Keratinocyte (primary cell): ENCODE measurements at regions not wholly inside any gene's neighbourhood (a gene's known extent, or its start where the extent isn't known, plus 50 kb on each side); places are given as distances from the start of the nearest gene placed in this dataset.
"Not testable (repeated sequence)": the region's sequence is repeated elsewhere in the genome, so short reads cannot be mapped to it uniquely, and the experiment has no call there.

Source experiments
- DNase-seq: peaks from one replicate; pipeline ENCODE4 v3.0.0-alpha.2; 2011; ENCODE audit warnings: low read depth, missing footprints, low spot score
- FAIRE-seq: peaks from 2 replicates; lab custom pipeline; 2011; peaks lifted over from hg19 to GRCh38; lab: Jason Lieb, UNC
- H2AFZ ChIP-seq: 2 replicates; pipeline ENCODE4 v1.6.0; 2012; ENCODE audit warnings: low read length, control low read depth, inconsistent platforms; ENCODE audit not compliant: control insufficient read depth
- H3K27ac ChIP-seq: 2 replicates; pipeline ENCODE4 v1.5.1; 2011; ENCODE audit warnings: low read length; ENCODE audit not compliant: control insufficient read depth, insufficient read depth
- H3K27me3 ChIP-seq: 3 replicates; pipeline ENCODE4 v1.6.0; 2011; ENCODE audit warnings: low read length; ENCODE audit not compliant: control insufficient read depth, insufficient read depth; ENCODE audit errors: extremely low read depth
- H3K36me3 ChIP-seq, 2 experiments: 2 replicates in 1 of 2; 3 replicates in 1 of 2; pipeline ENCODE4 v1.5.1; 2011; ENCODE audit warnings: low read length in 2 of 2, mild to moderate bottlenecking in 1 of 2; ENCODE audit not compliant: control insufficient read depth in 2 of 2, insufficient read depth in 2 of 2; ENCODE audit errors: extremely low read depth in 1 of 2
- H3K4me1 ChIP-seq: 3 replicates; pipeline ENCODE4 v1.5.1; 2011; ENCODE audit warnings: low read length; ENCODE audit not compliant: control insufficient read depth, insufficient read depth; ENCODE audit errors: extremely low read depth
- H3K4me2 ChIP-seq: 3 replicates; pipeline ENCODE4 v1.6.0; 2011; ENCODE audit warnings: low read depth, low read length; ENCODE audit not compliant: control insufficient read depth, insufficient read depth; ENCODE audit errors: extremely low read depth
- H3K4me3 ChIP-seq, 3 experiments: fragments of 200-600 bp in 1 of 3; sonication (generic) in 1 of 3; 2 replicates in 2 of 3; 3 replicates in 1 of 3; pipeline ENCODE4 v1.5.1; 2011 to 2016; ENCODE audit warnings: low read length in 3 of 3, mild to moderate bottlenecking in 3 of 3, control low read depth in 2 of 3, inconsistent platforms in 1 of 3, low read depth in 1 of 3, mixed read lengths in 1 of 3, mixed run types in 1 of 3, moderate library complexity in 1 of 3; ENCODE audit not compliant: control insufficient read depth in 2 of 3, insufficient read depth in 2 of 3; ENCODE audit errors: extremely low read depth in 1 of 3
- H3K79me2 ChIP-seq: 2 replicates; pipeline ENCODE4 v1.6.0; 2012; ENCODE audit warnings: low read length; ENCODE audit not compliant: control insufficient read depth, insufficient read depth
- H3K9ac ChIP-seq: 3 replicates; pipeline ENCODE4 v1.6.0; 2011; ENCODE audit warnings: low read length; ENCODE audit not compliant: control insufficient read depth, insufficient read depth; ENCODE audit errors: extremely low read depth
- H3K9me1 ChIP-seq: 3 replicates; pipeline ENCODE4 v1.6.0; 2011; ENCODE audit warnings: low read length; ENCODE audit not compliant: control insufficient read depth, insufficient read depth; ENCODE audit errors: extremely low read depth
- H3K9me3 ChIP-seq: 2 replicates; pipeline ENCODE4 v1.5.1; 2012; ENCODE audit warnings: low read depth, low read length; ENCODE audit not compliant: control insufficient read depth
- H4K20me1 ChIP-seq: 3 replicates; pipeline ENCODE4 v1.6.0; 2011; ENCODE audit warnings: low read length; ENCODE audit not compliant: control insufficient read depth, insufficient read depth; ENCODE audit errors: extremely low read depth
- EZH2 ChIP-seq: IDR thresholded peaks from one replicate; pipeline ENCODE4 v1.6.1; 2012; ENCODE audit warnings: inconsistent platforms, mild to moderate bottlenecking, low read length, moderate library complexity
- dilution Hi-C: fragments of 300-500 bp; cut with MboI; formaldehyde crosslinking; loops from one replicate; pipeline ENCODE4 v1.7.0; 2020; ENCODE audit warnings: low sequenced_read_pairs; ENCODE audit not compliant: extremely low pct_ligation_motif_present
- TF ChIP-seq, protein P1 (sequence below), 3 experiments: IDR thresholded peaks in 1 of 3; conservative IDR thresholded peaks in 1 of 3; optimal IDR thresholded peaks in 1 of 3; 2 replicates in 2 of 3; 3 replicates in 1 of 3; pipeline versions ENCODE3 to v1.5.1; 2011; ENCODE audit warnings: low read length in 3 of 3, mild to moderate bottlenecking in 3 of 3, moderate library complexity in 2 of 3, control low read depth in 1 of 3, inconsistent platforms in 1 of 3; ENCODE audit not compliant: insufficient read depth in 2 of 3; ENCODE audit errors: extremely low read depth in 1 of 3

DNA sequence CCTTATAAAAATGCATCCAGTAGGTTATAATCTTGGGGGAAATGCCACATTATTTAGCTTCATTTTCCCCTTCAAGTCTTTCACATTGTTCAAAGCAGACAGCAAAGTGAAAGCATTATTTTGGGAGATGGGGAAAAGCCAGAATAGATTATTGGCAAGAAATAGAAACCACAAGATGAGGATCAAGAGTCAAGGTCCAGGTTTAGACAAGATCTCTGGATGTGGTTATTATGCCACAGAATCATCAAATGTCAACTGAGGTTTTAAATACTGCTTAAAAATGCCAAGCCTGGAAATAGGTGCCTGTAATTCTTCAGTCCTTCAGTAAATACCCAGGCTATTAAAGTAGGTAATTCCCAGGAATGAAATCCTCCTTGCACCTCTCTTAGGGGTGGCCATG, 65.1 kb upstream of the ALOX12 start:
- H3K9me3 ChIP-seq: no peaks in the 10 kb centered on the region
- no peaks in the 10 kb centered on the region for H3K36me3 ChIP-seq
- FAIRE-seq (peak; percentile 44), DNase-seq (no peak)
- H3K79me2 ChIP-seq: no peaks in the 10 kb centered on the region
- no peak overlapping the region for H3K9ac ChIP-seq
- H2AFZ ChIP-seq: no peak overlapping the region
- H3K9me1 ChIP-seq: no peaks in the 10 kb centered on the region
- H3K4me2 ChIP-seq: no peak overlapping the region
- no peaks in the 10 kb centered on the region for H3K27me3 ChIP-seq
- no peak for TF ChIP-seq EZH2
- TF ChIP-seq, protein P1, sequence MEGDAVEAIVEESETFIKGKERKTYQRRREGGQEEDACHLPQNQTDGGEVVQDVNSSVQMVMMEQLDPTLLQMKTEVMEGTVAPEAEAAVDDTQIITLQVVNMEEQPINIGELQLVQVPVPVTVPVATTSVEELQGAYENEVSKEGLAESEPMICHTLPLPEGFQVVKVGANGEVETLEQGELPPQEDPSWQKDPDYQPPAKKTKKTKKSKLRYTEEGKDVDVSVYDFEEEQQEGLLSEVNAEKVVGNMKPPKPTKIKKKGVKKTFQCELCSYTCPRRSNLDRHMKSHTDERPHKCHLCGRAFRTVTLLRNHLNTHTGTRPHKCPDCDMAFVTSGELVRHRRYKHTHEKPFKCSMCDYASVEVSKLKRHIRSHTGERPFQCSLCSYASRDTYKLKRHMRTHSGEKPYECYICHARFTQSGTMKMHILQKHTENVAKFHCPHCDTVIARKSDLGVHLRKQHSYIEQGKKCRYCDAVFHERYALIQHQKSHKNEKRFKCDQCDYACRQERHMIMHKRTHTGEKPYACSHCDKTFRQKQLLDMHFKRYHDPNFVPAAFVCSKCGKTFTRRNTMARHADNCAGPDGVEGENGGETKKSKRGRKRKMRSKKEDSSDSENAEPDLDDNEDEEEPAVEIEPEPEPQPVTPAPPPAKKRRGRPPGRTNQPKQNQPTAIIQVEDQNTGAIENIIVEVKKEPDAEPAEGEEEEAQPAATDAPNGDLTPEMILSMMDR (optimal IDR thresholded peaks at IDR 0.05 in 1 of 3, IDR thresholded peaks at IDR 0.05 in 1 of 3, conservative IDR thresholded peaks at IDR 0.05 in 1 of 3; ENCODE audit: extremely low read depth in 1 of 3, insufficient read depth in 2 of 3, low read length in 3 of 3): no peak
- no peak overlapping the region for H3K27ac ChIP-seq
- H3K4me1 ChIP-seq: peaks cover 10% of the 10 kb centered on the region
- no peak overlapping the region for H3K4me3 ChIP-seq
- no peaks in the 10 kb centered on the region for H4K20me1 ChIP-seq
- dilution Hi-C loops: no loop called here

DNA sequence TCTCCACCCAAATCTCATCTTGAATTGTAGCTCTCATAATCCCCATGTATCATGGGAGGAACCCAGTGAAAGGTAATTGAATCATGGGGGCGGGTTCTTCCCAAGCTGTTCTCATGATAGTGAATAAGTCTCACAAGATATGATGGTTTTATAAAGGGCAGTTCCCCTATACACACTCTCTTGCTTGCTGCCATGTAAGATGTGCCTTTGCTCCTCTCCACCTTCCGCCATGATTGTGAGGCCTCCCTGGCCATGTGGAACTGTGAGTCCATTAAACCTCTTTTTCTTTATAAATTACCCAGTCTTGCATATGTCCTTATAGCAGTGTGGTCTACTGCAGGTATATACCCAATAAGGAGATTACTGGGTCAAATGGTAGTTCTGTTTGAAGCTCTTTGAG, 61.3 kb upstream of the ALOX12 start:
- H4K20me1 ChIP-seq, H3K4me3 ChIP-seq, H3K4me1 ChIP-seq, H3K27me3 ChIP-seq, dilution Hi-C loops, FAIRE-seq, H2AFZ ChIP-seq, H3K9ac ChIP-seq, H3K36me3 ChIP-seq, DNase-seq, H3K9me1 ChIP-seq, H3K27ac ChIP-seq, H3K4me2 ChIP-seq, H3K79me2 ChIP-seq, H3K9me3 ChIP-seq: not testable (repeated sequence)

DNA sequence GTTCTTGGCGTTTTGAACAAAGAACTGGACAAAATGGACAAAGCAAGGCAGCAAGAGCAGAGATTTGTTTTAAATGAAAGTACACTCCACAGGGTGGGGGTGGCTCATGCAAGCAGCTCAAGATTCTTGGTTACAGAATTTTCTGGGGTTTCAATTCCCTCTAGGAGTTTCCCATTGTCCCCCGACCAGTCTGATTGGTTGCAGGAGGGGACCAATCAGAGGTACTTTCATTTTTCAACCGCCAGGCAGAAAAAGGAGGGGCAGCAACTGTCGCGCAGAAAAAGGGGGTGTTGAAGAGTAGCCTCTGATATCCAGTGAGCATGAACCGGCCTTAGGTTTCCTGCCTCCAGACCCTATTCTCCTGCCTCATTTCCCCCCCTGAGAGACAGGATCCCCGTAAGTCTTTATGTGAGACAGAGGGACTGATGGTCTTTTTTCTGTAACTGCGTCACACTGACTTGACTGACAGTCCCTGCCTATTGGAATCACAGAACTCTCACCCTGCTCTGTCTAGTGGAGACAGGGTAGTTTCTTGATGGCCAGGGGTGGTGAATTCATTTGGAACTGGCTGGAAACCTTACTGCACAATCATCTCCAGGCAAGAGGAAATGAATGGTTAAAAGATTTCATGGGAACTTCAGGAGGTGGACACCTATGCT, 59.4 kb upstream of the ALOX12 start:
- Histone ChIP-seq H3K27ac (no peak overlapping the region), H3K9me3 (no peaks in the 10 kb centered on the region), H3K79me2 (no peaks in the 10 kb centered on the region), H3K4me2 (peak overlapping the region; percentile 29), H3K36me3 (no peaks in the 10 kb centered on the region), H3K9me1 (no peaks in the 10 kb centered on the region), H3K4me1 (no peaks in the 10 kb centered on the region), H3K4me3 (peak overlapping the region in 1 of 3 experiments; percentile 8), H2AFZ (no peak overlapping the region), H4K20me1 (no peaks in the 10 kb centered on the region), H3K27me3 (no peaks in the 10 kb centered on the region), H3K9ac (no peak overlapping the region)
- no peak for TF ChIP-seq EZH2
- TF ChIP-seq, protein P1 (optimal IDR thresholded peaks at IDR 0.05 in 1 of 3, IDR thresholded peaks at IDR 0.05 in 1 of 3, conservative IDR thresholded peaks at IDR 0.05 in 1 of 3; ENCODE audit: extremely low read depth in 1 of 3, insufficient read depth in 2 of 3, low read length in 3 of 3): no peak
- FAIRE-seq (no peak), DNase-seq (no peak)
- dilution Hi-C loops: no loop called here
